Left renal pelvis (tissue), 4 donors: ENCODE measurements at regions not wholly inside any gene's neighbourhood (a gene's known extent, or its start where the extent isn't known, plus 50 kb on each side); places are given as distances from the start of the nearest gene placed in this dataset.

Experiments used
- DNase-seq, 4 donors: peaks; one replicate each; pipeline ENCODE4 v3.0.0-alpha.2; 2013; ENCODE audit warnings: low read depth in 4 of 4, low spot score in 3 of 4

GRCh38 chr5:124057724-124058231 is 545.8 kb downstream of the CSNK1G3 start:
- DNase-seq: no peak

DNA sequence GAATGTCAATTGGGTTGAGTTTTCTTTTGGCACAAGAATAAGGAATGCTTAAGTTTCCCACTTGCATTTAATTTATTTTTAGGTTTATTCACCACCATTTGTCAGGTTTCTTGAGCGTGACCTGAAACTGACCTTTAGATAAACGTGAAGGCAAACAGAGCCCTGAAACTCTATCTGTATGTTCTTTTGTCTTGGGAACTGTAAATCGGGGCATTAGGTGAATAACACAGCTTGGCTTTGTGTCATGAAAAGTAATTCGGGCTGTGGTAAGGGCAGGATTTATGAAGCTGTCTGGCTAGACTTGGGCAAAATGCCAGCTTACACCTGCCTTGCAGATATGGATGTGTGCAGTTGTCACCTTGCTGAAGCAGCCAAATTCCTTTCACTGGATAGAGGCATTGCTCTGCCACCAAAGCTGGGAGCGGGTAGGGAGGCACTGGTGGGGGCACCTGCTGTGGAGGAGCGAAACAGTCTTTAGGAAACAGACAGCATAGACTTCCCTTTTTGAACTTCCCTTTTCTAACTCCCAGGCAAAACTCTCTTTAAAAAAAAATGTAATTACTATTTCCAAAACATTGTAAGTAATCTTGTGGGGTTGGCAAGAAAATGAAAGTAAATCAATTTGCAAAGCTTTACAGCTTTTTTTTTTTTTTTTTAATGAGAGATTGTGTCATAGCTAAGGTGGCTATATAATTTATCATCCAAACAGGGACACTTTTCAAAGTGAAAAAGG is 545.2 kb downstream of the CSNK1G3 start:
- peak in 3 of 4 donors; percentile 31 to 66 (median 59) for DNase-seq

DNA sequence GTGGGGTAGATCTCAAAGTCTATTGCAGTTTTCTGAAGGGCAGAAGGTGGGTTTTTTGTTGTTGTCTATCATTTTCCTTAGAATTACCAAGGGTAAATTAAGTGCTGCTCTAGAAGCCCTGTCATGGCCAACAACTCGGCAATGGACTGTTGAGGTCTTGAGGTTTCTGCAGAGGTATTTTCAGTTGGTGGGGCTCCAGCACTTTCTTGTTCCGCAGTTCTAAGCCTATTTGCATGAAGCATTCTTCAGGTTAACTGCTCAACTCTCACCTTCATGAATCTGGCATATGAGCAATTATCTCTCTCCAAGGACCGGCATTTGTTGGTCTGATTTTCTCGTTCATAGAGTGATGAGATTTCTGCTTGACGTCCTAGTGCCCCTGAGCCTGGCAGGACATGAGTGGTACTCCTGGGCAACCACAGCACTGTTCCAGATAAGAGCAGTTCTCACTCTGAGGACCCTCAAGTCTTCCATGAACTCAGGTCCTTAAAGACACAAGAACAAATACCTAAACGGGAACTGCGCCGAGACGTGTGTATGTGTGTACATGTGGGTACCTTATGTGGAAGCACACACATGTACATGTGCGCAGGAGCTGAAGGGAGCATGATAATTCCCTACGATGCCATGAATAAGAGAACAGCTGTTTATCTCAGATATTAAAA is 544.5 kb downstream of the CSNK1G3 start:
- no peak for DNase-seq

GRCh38 chr5:124055751-124056150 is 543.8 kb downstream of the CSNK1G3 start:
- no peak for DNase-seq

DNA sequence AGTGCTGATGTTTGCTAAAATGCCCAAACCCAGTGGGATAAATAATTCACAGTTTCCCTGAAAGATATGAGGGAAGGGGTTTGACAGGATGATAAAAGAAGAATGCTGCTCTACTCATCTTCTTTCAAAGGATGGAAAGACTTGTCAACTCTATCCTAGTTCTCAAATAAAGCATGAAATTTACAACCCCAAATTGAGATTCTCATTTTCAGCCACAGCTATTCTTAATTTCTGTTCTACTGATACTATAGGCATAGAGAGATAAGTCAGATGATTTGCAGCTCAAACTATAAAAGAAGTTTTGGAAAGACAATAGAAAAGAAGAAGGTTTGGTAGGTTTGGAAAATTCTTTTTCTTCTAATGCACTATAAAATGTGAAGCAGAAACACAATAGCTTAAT is 542.6 kb downstream of the CSNK1G3 start:
- DNase-seq: no peak

GRCh38 chr5:124053340-124053739 is 541.4 kb downstream of the CSNK1G3 start:
- DNase-seq: no peak

- no peak for DNase-seq
These were observed 540.2 kb downstream of the CSNK1G3 start for GRCh38 chr5:124052201-124052600.

DNA sequence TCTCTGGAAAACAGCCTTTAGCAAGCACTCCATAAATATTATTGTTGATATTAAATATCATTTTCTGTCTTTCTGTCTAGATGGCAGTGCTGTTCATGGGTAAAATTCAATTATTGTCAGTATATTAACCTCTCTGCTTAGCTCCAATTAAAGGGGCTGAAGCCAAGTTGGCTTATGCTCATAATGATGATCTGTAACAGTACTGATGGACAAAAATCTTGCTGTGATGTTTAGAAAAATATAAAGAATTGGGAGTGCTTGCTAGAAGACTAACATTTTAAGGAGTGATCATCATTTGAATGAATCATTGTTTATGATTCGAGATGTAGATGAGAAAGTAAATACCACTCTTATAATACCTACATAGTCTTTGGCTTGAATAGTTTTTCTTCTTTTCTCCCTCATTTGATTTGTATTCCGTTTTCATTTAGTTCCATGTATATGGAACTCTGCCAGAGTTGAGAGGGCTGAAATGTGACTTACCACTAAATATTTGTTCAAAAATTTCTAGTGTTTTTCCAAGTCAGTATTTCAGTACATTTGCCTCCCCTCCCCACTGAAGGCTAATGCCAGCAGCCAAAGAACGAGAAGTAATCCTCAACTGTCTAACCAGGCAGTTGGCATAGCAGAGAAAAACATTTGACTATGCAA is 538.3 kb downstream of the CSNK1G3 start:
- DNase-seq: no peak

DNA sequence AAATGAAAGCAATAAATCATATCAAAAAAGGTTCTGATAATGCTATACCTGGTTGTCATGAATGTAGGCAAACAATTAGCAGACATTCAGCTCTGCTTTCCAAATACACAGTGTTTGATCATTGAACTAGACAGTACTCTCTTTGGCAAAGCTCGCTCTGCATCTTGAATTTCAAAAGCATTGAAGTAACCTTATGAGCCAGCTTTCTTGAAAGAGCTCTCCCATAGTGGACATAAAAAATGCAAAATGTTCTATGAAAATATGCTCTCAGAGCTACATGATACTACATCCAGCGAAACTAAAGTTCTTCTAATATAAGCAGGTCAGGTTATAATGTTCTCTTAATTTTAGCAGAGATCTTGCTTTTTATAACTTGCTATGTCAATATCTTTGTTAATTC is 533.4 kb downstream of the CSNK1G3 start:
- DNase-seq: no peak

DNA sequence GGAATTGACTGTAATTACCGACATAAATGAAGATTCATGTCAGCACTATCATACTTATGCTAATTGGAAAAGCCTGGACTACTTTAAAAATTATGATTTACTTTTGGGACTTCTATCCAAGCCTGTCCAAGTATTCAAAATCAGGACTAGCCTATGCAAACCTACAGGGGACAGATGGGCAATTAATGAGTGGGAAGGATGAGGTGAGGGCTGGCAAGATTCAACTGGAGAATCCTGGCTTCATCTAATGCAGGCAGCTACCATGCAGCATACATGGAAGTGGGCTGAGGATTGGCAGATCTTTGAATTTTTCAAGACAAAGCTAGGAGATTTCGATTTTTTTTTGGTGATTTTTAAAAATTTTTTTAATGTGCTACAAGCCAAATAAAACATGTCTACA is 532.6 kb downstream of the CSNK1G3 start:
- no peak for DNase-seq

GRCh38 chr5:124043456-124043855 is 531.5 kb downstream of the CSNK1G3 start:
- DNase-seq: no peak

DNA sequence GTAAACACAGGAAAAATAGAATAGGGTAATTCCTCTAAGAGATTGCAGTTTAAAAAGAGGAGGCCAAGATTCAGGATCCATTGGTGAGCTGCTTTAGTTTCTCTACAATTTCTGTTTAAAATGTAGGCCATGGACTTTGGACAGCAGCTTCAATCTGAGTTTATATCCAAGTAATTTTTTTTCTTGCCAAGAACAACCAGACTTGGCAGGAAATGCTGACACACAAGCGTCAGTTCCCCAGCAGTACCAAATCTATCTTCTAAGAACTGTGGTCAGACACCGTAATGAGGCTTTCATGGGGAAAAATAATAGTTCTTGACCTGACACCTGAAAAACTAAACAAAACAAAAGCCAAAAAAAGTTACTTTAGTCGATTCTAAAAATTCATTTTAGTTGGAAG is 528.8 kb downstream of the CSNK1G3 start:
- DNase-seq: no peak

GRCh38 chr5:124039410-124039809 is 527.4 kb downstream of the CSNK1G3 start:
- no peak for DNase-seq

- DNase-seq: no peak
These were observed 524.8 kb downstream of the CSNK1G3 start for GRCh38 chr5:124036786-124037185.

GRCh38 chr5:124034963-124035362 is 523.0 kb downstream of the CSNK1G3 start:
- no peak for DNase-seq

DNA sequence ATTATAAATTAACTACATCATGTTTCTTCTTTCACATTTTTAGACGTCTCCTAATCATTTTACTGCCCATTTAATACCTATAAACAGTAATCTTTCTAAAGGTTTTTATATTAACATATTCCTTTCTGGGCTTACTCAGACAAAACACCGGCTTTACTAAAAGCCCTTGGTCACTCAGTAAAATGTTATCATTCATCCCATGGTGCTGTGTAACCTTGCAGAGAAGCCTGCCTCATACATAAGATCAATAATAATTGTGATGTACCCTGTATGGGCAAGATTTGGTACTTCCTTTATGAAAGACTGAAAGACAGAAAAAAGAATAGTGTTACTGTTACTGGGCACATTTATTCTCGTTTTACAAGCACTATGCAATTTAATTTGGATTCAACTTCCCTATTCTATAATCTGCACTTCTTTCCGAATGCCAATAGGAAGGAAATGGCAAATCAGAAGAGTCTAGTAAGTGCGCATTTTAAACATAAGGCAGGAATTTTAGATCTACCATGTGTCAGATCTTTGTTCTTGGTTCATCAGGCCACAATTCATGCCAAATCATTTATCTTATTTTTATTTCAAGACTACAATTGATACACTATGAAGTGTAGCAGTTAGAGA is 522.2 kb downstream of the CSNK1G3 start:
- DNase-seq: no peak

GRCh38 chr5:124030043-124030491 is 518.1 kb downstream of the CSNK1G3 start:
- DNase-seq: no peak

- DNase-seq: no peak
These were observed 515.5 kb downstream of the CSNK1G3 start for GRCh38 chr5:124027441-124027840.

DNA sequence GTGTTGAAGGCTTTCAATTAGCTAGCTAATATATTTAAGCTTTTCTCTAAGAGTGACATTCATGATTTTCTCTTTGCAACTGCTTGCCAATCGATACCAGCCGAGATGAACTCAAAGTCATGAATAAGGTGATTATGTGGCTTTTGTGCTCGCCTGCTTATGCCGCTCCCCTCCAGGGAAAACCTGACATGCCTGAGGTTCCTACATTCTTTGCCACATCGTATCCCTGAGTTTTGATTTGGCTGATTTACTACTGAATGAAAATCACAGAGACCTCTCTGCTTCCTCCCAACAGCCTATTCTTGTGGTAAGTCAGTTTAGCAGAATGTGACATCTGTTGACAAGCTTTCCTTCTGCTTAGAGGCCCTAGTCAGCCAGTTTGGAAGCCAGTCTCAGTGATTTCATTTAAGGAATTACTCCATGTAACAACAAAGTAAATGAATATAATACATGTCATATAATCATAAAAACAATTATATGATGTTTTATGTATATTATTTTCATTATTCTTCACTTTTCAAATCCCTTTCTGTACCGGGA is 513.4 kb downstream of the CSNK1G3 start:
- no peak for DNase-seq

- no peak for DNase-seq
These were observed 511.0 kb downstream of the CSNK1G3 start for GRCh38 chr5:124022966-124023365.

DNA sequence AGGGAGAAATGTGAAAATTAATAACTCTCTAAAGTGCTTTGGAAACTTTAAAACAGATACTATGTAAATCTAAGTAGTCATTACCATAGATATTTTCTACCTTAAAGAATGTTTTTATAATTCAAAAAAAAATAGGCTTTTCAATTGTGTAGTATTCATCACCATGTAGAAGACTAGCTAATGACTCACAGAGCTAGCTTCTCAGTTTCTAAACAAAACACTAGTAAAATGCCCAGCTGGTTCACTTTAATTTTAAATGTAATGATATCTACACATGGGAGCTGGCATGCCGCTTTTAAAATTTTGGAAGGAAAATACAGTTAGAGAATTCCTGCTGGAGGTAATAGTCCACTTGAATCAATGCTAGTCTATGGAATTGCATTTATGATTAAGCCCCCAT is 509.8 kb downstream of the CSNK1G3 start:
- no peak for DNase-seq
